Right cardiac atrium (tissue), 5 donors: ENCODE measurements at regions not wholly inside any gene's neighbourhood (a gene's known extent, or its start where the extent isn't known, plus 50 kb on each side); places are given as distances from the start of the nearest gene placed in this dataset.

Experiments used
- ATAC-seq, 2 donors: fragments of 200-7000 bp; cut with Tn5 transposase; one replicate each; pipeline versions ENCODE4 v1.8.0 to v1.9.1; 2020; ENCODE audit warnings: moderate library complexity in 2 of 2, mild to moderate bottlenecking in 1 of 2
- DNase-seq, 3 donors: peaks; one replicate each; pipeline ENCODE4 v3.0.0-alpha.2; 2020
- H3K27ac ChIP-seq: one replicate; pipeline ENCODE4 v1.5.1; 2013; ENCODE audit warnings: mild to moderate bottlenecking, low read length, control low read depth, moderate library complexity
- H3K27me3 ChIP-seq: one replicate; pipeline ENCODE4 v1.6.1; 2013; ENCODE audit not compliant: control insufficient read depth, insufficient read depth
- H3K4me1 ChIP-seq: one replicate; pipeline ENCODE4 v1.6.1; 2013; ENCODE audit warnings: low read length; ENCODE audit not compliant: control insufficient read depth, insufficient read depth
- H3K4me3 ChIP-seq: one replicate; pipeline ENCODE4 v1.5.1; 2013; ENCODE audit warnings: low read length, control low read depth
- H3K9me3 ChIP-seq: one replicate; pipeline ENCODE4 v1.6.1; 2013; ENCODE audit warnings: low read length; ENCODE audit not compliant: control insufficient read depth
- WGBS: extraction: QIAGEN DNeasy Blood & Tissue Kit; methylation state at CpG from one replicate; pipeline ENCODE4 v1.1.7; 2013; 5-methylcytosine and 5-hydroxymethylcytosine counted together
- intact Hi-C, 4 donors: fragments of 100-400 bp; cut with DNase I; formaldehyde crosslinking; loops; one replicate each; pipeline versions ENCODE4 v1.11.0 to v1.14.0; 2022 to 2023
- donor health status: healthy with polysubstance abuse.
- donor health status: DM: no; HTN: yes; CAD: no.
- donor health status: DM: no; HTN: no; CAD: no.
- donor health status: DM: no; HTN: yes; CAD: no; lungs with severe emphysema.
- donor health status: DM: yes; HTN: yes; CAD: no.

DNA sequence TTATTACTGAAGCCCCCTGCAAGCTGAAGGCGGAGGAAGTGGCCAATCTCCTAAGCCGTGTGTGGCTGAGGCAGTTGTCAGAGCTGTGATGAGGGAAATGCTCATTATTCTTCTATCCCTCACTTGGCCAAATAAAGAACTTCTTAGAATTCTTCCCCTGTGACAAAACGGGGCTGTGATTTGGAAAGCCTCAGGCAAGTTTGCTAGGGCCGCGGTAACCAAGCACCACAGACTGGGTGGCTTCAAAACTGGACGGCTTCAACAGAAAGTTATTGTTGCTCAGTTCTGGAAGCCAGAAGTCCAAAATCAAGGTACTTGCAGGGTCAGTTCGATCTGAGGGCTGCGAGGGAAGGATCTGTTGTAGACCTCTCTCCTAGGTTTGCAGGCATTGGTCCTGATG lies 72.3 kb upstream of the STEAP1B start:
- intact Hi-C loops, result no loop called here
- 69% methylated on average over 8 of the region's 8 CpGs for WGBS
- Histone ChIP-seq H3K27ac (no peak overlapping the region), H3K4me1 (no peaks in the 10 kb centered on the region), H3K4me3 (no peak overlapping the region), H3K27me3 (no peaks in the 10 kb centered on the region), H3K9me3 (no peaks in the 10 kb centered on the region)
- ATAC-seq (no peak), DNase-seq (no peak)

DNA sequence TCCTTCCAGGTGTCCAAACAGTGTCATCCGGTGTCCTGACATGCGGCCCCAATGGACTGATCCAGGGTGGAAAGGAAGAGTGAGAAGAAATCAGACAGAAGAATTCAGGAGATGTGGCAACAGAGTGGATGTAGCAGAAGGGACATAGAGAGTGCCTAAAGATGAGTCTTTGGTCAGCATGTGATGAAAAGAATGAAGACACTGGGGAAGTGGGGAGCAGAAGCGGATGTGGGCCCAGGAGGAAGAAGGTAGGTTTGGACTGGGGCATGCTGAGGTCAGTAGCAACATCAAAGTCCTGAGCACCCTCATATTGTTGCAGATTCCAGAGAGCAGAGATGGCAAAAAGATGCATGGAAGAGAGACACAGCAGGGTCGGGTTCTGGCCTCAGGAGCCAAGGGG lies 71.8 kb upstream of the STEAP1B start:
- H3K4me3 ChIP-seq, result no peak overlapping the region
- WGBS, result 91% methylated on average over 4 of the region's 4 CpGs
- ATAC-seq, result no peak

DNA sequence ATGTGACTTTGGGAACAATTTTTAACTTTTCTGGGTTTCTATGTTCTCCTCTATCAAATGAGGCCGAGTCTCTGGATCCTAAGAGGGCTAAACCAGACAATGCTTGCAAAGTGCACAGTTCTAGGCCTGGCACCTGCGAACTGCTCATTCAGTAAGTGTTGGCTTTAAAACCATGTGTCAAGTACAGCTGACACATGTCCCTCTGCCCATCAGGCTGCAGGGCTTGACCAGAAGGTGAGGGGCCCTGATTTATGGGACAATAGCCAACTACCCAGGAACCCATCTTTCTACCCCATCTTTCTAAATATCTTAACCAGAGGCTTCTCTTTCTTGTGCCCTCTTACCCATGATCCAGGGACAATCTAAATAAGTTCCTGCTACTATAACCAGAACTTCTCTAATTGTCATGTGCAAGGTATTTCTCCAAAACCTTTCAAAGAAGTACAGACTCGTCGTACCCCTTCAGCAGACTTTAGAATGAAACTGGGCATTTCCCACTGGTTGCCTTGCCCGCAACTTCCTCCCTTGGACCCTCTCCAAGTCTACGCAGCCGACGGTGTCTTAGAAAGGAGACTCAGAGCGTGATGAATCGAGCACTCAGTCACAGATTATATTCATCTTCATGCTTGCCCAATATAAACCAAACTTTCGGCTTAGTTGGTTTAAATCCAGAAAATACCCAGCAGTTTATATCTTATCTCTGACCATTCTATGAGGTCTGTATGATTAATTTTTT lies 69.8 kb upstream of the STEAP1B start:
- Histone ChIP-seq H3K9me3 (no peaks in the 10 kb centered on the region), H3K4me3 (no peak overlapping the region), H3K4me1 (peaks cover 6% of the 10 kb centered on the region), H3K27me3 (no peaks in the 10 kb centered on the region), H3K27ac (no peak overlapping the region)
- DNase-seq (peak in 1 of 3 donors; percentile 53), ATAC-seq (no peak)
- WGBS, result 61% methylated on average over 11 of the region's 11 CpGs
- intact Hi-C loops, result loop anchor here in 1 of 4 donors (10.0 kb wide), 1 partner anchor 155 kb away; the partner anchor contains the start of gene IL6

More for the DNA sequence above, 71.8 kb upstream of the STEAP1B start:
- Histone ChIP-seq H3K9me3 (no peaks in the 10 kb centered on the region), H3K4me1 (no peaks in the 10 kb centered on the region), H3K27me3 (no peaks in the 10 kb centered on the region), H3K27ac (no peak overlapping the region)
- DNase-seq, result no peak
- intact Hi-C loops, result no loop called here

DNA sequence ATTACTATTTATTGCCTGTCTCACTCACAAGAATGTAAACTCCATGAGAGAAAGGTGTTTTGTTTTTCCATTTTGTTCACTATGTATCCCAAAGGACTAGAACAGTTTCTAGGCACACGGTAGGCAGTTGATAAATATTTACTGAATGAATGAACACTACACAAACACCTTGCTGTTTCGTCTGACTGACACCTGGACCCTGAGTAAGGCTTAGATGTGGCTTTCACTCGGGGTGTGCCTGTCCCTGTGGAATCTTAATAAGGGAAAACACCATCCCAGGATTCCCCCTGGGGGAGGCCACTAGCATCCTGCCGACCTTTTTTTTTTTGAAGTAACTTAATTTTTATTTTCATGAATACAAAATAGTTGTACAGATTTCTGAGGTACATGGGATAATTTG lies 66.6 kb upstream of the STEAP1B start:
- no peaks in the 10 kb centered on the region for H3K9me3 ChIP-seq
- H3K4me3 ChIP-seq, result no peak overlapping the region
- intact Hi-C loops, result loop anchor here in 1 of 4 donors (10.0 kb wide), 1 partner anchor 158 kb away; the partner anchor contains the start of gene IL6
- peaks cover 16% of the 10 kb centered on the region for H3K4me1 ChIP-seq
- no peaks in the 10 kb centered on the region for H3K27me3 ChIP-seq
- H3K27ac ChIP-seq, result no peak overlapping the region
- 90% methylated on average over 4 of the region's 4 CpGs for WGBS
- no peak for DNase-seq
- ATAC-seq, result no peak

DNA sequence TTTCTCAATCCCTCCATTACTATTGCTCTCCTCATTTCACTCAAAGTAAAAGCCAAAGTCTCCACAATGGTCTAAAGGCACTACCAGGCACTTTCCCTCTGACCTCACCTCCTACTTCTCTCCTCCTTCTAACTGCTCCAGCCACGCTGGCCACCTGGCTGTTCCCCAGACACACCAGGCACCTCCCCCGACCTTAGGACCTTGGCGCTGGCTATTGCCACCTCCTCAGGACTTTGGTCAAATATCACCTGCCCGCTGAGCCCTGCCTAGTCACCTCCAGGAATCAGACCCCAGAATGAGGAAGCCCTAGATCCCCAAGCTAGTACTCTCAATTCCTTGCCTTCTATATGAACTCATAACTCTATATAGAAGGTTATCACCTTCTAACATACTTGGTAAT lies 66.2 kb upstream of the STEAP1B start:
- no peak overlapping the region for H3K4me3 ChIP-seq
- H3K27ac ChIP-seq, result no peak overlapping the region
- intact Hi-C loops, result loop anchor here in 1 of 4 donors (10.0 kb wide), 1 partner anchor 159 kb away; the partner anchor contains the start of gene IL6
- H3K4me1 ChIP-seq, result peaks cover 16% of the 10 kb centered on the region
- 93% methylated on average over 4 of the region's 4 CpGs for WGBS
- H3K27me3 ChIP-seq, result no peaks in the 10 kb centered on the region
- DNase-seq (no peak), ATAC-seq (no peak)
- H3K9me3 ChIP-seq, result no peaks in the 10 kb centered on the region

DNA sequence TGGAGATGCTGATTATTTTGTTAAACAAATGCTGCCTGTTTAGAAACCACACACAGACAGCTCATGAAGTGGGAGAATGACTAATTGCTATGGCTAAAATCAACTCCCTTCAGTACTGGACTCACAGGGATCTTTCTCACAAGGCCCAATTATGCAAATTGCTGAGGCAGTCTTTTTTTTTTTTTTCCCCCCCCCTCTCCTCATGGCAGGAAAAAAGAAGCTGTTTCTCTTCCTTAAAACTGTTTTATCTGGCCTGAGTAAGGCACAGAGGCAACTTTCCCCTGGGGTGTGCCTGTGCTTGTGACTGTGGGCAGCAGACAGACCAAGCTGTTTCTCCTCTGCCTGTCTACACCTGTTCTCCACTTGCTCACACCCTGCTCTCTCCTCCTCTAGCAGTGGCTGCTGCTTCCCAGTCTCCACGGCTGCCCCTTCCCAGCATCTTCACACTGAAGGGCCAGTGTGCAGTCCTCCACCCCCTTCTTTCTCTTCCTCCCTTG lies 65.4 kb upstream of the STEAP1B start:
- 29% methylated on average over 1 of the region's 1 CpG for WGBS
- Histone ChIP-seq H3K4me1 (peaks cover 18% of the 10 kb centered on the region), H3K27me3 (no peaks in the 10 kb centered on the region), H3K27ac (peak overlapping the region; percentile 36), H3K4me3 (no peak overlapping the region), H3K9me3 (no peaks in the 10 kb centered on the region)
- intact Hi-C loops, result loop anchor here in 1 of 4 donors (10.0 kb wide), 1 partner anchor 159 kb away; the partner anchor contains the start of gene IL6
- peak; percentile 27 to 66 for ATAC-seq
- DNase-seq, result peak in 2 of 3 donors; percentile 65 to 68

DNA sequence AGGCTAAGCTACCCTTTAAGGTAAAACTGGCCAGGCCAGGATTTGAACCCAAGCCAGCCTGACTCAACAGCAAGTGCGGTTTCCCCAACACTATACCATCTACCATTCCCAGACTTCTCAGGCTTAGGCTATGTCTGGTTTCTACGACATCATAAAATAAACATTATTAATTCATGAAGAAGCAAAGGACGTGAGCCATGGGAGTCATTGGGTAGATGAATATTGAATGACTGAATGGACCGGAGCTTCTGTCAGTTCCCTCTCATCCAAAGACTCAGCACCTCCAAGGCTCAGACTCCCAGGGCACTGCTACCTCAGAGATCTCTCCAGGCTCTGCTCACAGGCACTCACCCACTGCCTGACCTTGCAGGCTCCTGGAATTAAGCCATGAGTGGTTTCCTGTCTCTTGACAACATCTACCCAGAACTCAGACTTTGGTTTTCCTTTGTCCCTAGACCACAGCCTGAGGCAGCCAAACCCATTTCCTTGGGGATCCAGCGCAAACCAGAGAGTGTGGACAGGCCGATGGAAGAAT lies 64.6 kb upstream of the STEAP1B start:
- intact Hi-C loops, result loop anchor here (5.0 to 10.0 kb wide), 2 partner anchors 160 to 163 kb away; partner anchors contain the start of gene IL6 (in 4 of the 4)
- Histone ChIP-seq H3K4me1 (peaks cover 18% of the 10 kb centered on the region), H3K4me3 (no peak overlapping the region), H3K9me3 (no peaks in the 10 kb centered on the region), H3K27me3 (no peaks in the 10 kb centered on the region), H3K27ac (peak overlapping the region; percentile 41)
- ATAC-seq (peak; percentile 49 to 76), DNase-seq (peak; percentile 47 to 74 (median 68))
- 54% methylated on average over 6 of the region's 6 CpGs for WGBS

DNA sequence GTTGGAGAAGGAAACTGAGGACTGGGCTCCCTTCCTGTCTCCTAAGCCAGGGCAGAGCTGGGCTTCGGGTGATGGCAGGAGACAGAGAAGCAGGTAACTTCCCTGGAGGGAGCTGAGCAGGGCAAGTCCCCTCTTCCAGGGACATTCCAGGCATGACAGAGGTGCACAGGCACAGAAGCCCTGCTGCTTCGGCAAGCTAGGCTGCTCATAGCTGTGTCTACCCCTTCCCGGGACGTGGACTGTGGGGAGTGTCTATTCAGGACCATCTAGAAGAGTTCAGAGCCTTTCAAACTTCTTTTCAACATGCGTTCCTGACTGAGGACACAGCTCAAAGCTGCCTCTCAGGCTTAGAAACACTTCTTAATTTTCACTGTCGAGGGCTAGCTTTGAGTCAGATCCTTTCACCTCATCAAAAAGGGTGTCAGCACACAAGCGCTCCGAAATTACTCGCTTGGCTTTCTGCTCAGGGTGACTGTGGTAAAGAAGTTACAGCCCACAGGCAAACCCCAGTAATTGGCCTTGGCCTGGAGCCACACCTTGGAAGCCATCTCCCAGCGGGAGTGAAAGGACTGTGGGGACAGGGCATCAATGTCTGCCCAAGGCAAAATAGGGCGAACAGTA lies 63.7 kb upstream of the STEAP1B start:
- WGBS, result 48% methylated on average over 11 of the region's 11 CpGs
- Histone ChIP-seq H3K9me3 (no peaks in the 10 kb centered on the region), H3K4me3 (peak overlapping the region; percentile 68), H3K27me3 (no peaks in the 10 kb centered on the region), H3K4me1 (peaks cover 18% of the 10 kb centered on the region), H3K27ac (peak overlapping the region; percentile 83)
- intact Hi-C loops, result loop anchor here (5.0 to 10.0 kb wide), 2 partner anchors 161 to 164 kb away; partner anchors contain the start of gene IL6 (in 4 of the 4)
- DNase-seq (peak in 2 of 3 donors; percentile 53 to 55), ATAC-seq (peak; percentile 5 to 7)

DNA sequence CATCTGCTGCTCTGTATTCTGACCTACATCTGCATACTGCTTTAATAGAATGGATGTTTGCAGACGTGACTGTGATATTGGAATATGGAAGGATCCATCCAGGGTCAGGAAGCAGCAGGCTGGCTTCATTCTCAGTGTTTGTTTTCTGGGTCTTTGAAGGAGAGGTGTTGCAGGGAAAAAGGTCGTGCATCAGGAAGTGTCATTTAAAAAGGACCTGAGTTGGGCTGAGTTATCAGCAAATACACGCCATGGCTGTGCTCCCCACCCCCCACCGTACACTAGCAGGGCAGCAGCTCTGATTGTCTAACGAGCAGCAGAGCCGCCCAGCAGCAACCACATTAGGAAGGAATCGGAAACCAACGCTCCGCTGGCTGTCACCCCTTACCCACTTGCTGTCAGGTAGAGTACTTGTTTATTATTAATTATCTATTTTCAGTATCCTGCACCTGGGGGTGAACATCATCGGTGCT lies 63.1 kb upstream of the STEAP1B start:
- Histone ChIP-seq H3K4me1 (peaks cover 18% of the 10 kb centered on the region), H3K9me3 (no peaks in the 10 kb centered on the region), H3K27me3 (no peaks in the 10 kb centered on the region), H3K4me3 (peak overlapping the region; percentile 68), H3K27ac (peak overlapping the region; percentile 83)
- DNase-seq (peak in 2 of 3 donors; percentile 59 to 63), ATAC-seq (peak in 1 of 2 donors; percentile 17)
- intact Hi-C loops, result loop anchor here (5.0 to 10.0 kb wide), 2 partner anchors 162 to 164 kb away; partner anchors contain the start of gene IL6 (in 4 of the 4)
- WGBS, result 29% methylated on average over 10 of the region's 10 CpGs

DNA sequence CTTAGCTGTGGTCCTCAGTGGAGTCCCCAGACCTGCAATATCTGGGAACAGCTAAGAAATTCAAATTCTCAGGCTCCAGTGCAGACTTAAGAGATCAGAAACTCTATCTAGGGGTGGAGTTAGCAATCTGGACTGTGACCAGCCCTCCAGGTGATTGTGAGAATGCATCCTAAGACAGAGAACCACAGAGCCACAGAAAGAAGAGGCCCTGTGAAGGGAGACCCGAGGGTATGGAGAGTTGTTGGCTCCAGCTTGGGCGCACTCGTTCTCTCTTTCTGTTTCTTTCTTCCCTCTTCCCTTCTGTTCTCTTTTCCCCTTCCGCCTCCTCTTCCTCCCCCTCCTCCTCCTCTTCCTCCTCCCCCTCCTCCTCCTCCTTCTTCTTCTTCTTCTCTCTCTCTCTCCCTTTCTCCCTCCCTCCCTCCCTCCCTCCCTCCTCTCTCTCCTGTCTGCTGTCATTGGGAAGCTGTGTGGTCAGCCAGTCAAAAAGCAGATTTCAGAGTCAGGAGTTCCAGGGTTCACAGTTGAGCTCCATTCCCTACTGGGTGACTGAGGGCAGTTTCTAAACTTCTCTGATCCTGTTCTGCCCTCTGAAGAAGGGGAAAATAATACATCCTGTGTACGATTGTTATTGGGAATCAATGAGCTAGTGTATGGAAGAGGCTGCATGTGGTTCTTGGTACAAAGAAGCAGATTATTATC lies 62.1 kb upstream of the STEAP1B start:
- Histone ChIP-seq H3K4me3 (no peak overlapping the region), H3K27me3 (no peaks in the 10 kb centered on the region), H3K27ac (peak overlapping the region; percentile 81), H3K9me3 (no peaks in the 10 kb centered on the region), H3K4me1 (peaks cover 18% of the 10 kb centered on the region)
- no peak for DNase-seq
- intact Hi-C loops, result loop anchor here (5.0 to 10.0 kb wide), 2 partner anchors 163 to 165 kb away; partner anchors contain the start of gene IL6 (in 4 of the 4)
- ATAC-seq, result no peak
- 70% methylated on average over 5 of the region's 5 CpGs for WGBS
